OCI-M2 (cell line): ENCODE measurements at regions not wholly inside any gene's neighbourhood (a gene's known extent, or its start where the extent isn't known, plus 50 kb on each side); places are given as distances from the start of the nearest gene placed in this dataset.

Experiments used
- DNase-seq: peaks from one replicate; lab custom pipeline; 2025; ENCODE audit not compliant: unreplicated experiment; lab: John Stamatoyannopoulos, UW

GRCh38 chr3:82311901-82312300, 550.5 kb upstream of the GBE1 start:
- DNase-seq = no peak

- DNase-seq = no peak
Measured at GRCh38 chr3:82308755-82309154, 547.3 kb upstream of the GBE1 start.

GRCh38 chr3:82306189-82306588, 544.7 kb upstream of the GBE1 start:
- no peak for DNase-seq

GRCh38 chr3:82294609-82295008, 533.2 kb upstream of the GBE1 start:
- no peak for DNase-seq

GRCh38 chr3:82293867-82294266, 532.4 kb upstream of the GBE1 start:
- DNase-seq = no peak

GRCh38 chr3:82293435-82293834, 532.0 kb upstream of the GBE1 start:
- DNase-seq = no peak

GRCh38 chr3:82287562-82287961, 526.1 kb upstream of the GBE1 start:
- DNase-seq = no peak

- no peak for DNase-seq
Measured at GRCh38 chr3:82281205-82281604, 519.8 kb upstream of the GBE1 start.

GRCh38 chr3:82276992-82277391, 515.5 kb upstream of the GBE1 start:
- no peak for DNase-seq

GRCh38 chr3:82274897-82275296, 513.5 kb upstream of the GBE1 start:
- no peak for DNase-seq

GRCh38 chr3:82265747-82266146, 504.3 kb upstream of the GBE1 start:
- DNase-seq = no peak

- DNase-seq = no peak
Measured at GRCh38 chr3:82262193-82262592, 500.7 kb upstream of the GBE1 start.

GRCh38 chr3:82261637-82262036, 500.2 kb upstream of the GBE1 start:
- no peak for DNase-seq

GRCh38 chr3:82261013-82261412, 499.6 kb upstream of the GBE1 start:
- no peak for DNase-seq

GRCh38 chr3:82259994-82260393, 498.5 kb upstream of the GBE1 start:
- no peak for DNase-seq

- DNase-seq = no peak
Measured at GRCh38 chr3:82240322-82240721, 478.9 kb upstream of the GBE1 start.

- no peak for DNase-seq
Measured at GRCh38 chr3:82236257-82236656, 474.8 kb upstream of the GBE1 start.

- no peak for DNase-seq
Measured at GRCh38 chr3:82229397-82229796, 468.0 kb upstream of the GBE1 start.

- no peak for DNase-seq
Measured at GRCh38 chr3:82224661-82225060, 463.2 kb upstream of the GBE1 start.

- DNase-seq = no peak
Measured at GRCh38 chr3:82222401-82222800, 461.0 kb upstream of the GBE1 start.

- DNase-seq = no peak
Measured at GRCh38 chr3:82217571-82217970, 456.1 kb upstream of the GBE1 start.

- DNase-seq = no peak
Measured at GRCh38 chr3:82208002-82208710, 446.7 kb upstream of the GBE1 start.

- DNase-seq = no peak
Measured at GRCh38 chr3:82202269-82202668, 440.8 kb upstream of the GBE1 start.
